ENCODE measurements at regions not wholly inside any gene's neighbourhood (a gene's known extent, or its start where the extent isn't known, plus 50 kb on each side); places are given as distances from the start of the nearest gene placed in this dataset.

DNA sequence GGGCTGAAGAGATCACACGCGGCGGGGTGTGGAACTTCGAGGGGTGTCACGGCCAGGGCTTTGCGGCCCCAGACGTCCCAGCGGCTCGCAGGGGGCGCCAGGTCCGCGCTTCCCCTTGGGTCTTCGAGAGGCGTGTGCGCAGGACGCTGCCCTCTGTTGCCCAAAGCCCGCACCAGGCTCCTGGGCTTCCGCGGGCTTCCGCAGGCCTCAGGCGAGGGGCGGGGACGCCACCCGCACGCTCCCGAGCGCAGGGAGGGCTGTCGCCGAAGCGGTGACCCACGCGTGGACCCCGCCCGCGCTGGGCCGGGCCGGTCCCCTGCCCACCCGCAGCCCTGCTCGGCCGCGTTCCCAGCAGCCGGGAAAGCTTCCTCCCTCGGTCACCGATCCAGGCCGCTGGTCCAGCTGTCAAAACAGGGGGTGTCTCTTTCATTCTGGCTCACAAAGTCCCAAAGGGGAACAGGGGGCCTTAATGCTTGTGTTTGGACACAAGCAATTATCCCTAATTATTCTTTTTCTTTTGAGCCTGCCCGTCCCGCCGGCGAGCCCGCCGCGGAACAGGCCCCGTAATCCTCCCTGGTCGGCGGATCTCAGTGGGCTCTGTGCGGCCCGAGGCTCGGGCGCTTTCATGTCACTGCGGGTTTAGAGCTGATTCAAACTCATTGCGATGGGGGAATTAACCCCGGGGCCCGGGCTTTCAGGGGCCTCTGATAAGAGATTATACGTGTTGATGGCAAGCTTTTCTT lies 60.6 kb downstream of the TMEM174 start:
- TF ChIP-seq, protein P1, sequence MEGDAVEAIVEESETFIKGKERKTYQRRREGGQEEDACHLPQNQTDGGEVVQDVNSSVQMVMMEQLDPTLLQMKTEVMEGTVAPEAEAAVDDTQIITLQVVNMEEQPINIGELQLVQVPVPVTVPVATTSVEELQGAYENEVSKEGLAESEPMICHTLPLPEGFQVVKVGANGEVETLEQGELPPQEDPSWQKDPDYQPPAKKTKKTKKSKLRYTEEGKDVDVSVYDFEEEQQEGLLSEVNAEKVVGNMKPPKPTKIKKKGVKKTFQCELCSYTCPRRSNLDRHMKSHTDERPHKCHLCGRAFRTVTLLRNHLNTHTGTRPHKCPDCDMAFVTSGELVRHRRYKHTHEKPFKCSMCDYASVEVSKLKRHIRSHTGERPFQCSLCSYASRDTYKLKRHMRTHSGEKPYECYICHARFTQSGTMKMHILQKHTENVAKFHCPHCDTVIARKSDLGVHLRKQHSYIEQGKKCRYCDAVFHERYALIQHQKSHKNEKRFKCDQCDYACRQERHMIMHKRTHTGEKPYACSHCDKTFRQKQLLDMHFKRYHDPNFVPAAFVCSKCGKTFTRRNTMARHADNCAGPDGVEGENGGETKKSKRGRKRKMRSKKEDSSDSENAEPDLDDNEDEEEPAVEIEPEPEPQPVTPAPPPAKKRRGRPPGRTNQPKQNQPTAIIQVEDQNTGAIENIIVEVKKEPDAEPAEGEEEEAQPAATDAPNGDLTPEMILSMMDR (conservative IDR thresholded peaks at IDR 0.05; ENCODE audit: low read depth, low read length), result no peak
- no peak for TF ChIP-seq EZH2 (IDR thresholded peaks at IDR 0.05; ENCODE audit: borderline replicate concordance, low read depth, low read length, poor library complexity, severe bottlenecking)

Data from A673 (cell line).